ENCODE measurements at regions not wholly inside any gene's neighbourhood (a gene's known extent, or its start where the extent isn't known, plus 50 kb on each side); places are given as distances from the start of the nearest gene placed in this dataset.

DNA sequence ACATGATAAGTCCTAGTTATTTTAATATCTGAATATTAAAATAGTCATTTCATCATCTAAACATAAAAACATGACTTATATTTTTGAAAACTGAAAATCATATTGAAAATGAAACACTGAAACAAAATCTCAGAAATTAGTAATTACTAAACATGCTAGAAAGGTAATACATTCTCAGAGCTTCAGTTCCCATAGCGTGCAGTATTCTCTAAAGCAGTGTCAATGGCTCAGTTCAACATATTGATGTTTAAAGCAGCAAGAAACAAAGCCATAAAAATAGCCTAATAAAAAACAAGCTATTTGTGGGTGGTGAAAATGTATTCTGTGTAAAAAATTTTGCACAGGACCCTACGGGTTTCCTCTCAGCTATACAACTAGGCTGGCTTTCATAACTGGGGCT lies 1337.4 kb downstream of the FSCB start:
- Histone ChIP-seq H3K27me3 (replicated peaks; ENCODE audit: insufficient read depth, low read depth, low read length, poor library complexity) (no peaks in the 10 kb centered on the region), H3K36me3 (ENCODE audit: insufficient read depth, low read length, poor library complexity, severe bottlenecking) (no peaks in the 10 kb centered on the region), H3K9me3 (ENCODE audit: low read depth, low read length, poor library complexity, severe bottlenecking) (no peaks in the 10 kb centered on the region), H3K27ac (ENCODE audit: low read depth, low read length, poor library complexity, severe bottlenecking) (no peak overlapping the region), H3K4me1 (ENCODE audit: insufficient read depth, low read length, poor library complexity, severe bottlenecking) (no peaks in the 10 kb centered on the region), H3K4me3 (ENCODE audit: low read depth, low read length, poor library complexity, severe bottlenecking) (no peak overlapping the region)
- TF ChIP-seq EZH2 (IDR thresholded peaks at IDR 0.05; ENCODE audit: borderline replicate concordance, low read depth, low read length, poor library complexity, severe bottlenecking), result no peak
- TF ChIP-seq, protein P1, sequence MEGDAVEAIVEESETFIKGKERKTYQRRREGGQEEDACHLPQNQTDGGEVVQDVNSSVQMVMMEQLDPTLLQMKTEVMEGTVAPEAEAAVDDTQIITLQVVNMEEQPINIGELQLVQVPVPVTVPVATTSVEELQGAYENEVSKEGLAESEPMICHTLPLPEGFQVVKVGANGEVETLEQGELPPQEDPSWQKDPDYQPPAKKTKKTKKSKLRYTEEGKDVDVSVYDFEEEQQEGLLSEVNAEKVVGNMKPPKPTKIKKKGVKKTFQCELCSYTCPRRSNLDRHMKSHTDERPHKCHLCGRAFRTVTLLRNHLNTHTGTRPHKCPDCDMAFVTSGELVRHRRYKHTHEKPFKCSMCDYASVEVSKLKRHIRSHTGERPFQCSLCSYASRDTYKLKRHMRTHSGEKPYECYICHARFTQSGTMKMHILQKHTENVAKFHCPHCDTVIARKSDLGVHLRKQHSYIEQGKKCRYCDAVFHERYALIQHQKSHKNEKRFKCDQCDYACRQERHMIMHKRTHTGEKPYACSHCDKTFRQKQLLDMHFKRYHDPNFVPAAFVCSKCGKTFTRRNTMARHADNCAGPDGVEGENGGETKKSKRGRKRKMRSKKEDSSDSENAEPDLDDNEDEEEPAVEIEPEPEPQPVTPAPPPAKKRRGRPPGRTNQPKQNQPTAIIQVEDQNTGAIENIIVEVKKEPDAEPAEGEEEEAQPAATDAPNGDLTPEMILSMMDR (conservative IDR thresholded peaks at IDR 0.05; ENCODE audit: low read depth, low read length), result no peak
- ChIA-PET CTCF (no interaction called here), POLR2A (ENCODE audit: low non-redundant PET) (no interaction called here)
- no TSS peak for BruUV-seq (replicated peaks)
- DNase-seq (ENCODE audit: low spot score), result no peak
- intact Hi-C loops (cut with micrococcal nuclease; ENCODE audit: unreplicated experiment), result no loop called here

DNA sequence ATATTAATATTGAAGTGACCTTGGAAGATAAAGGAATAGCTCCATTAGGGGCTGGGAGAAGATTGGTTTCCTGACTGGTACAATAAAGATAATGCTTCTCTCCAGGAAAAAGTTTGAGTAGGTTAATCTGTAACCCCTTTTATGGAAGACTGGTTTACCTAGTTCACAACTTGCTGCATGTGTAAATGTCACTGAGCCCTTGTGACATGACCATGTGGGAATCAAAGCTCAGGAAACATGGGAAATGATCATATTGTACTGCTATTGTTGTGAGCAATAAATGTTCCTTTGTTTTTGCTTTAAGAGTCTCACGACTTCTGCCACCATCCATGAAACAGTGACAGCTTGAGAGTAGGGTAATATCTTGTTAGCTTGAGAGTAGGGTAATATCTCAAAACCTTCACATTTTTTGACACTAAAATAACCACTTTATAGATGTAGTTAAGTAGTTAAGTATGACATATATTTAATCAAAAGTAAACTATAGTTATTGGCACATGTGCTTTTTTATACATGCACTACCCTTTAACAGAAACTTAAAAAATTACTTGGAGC lies 1338.6 kb downstream of the FSCB start:
- Histone ChIP-seq H3K9me3 (ENCODE audit: low read depth, low read length, poor library complexity, severe bottlenecking) (no peaks in the 10 kb centered on the region), H3K27ac (ENCODE audit: low read depth, low read length, poor library complexity, severe bottlenecking) (no peak overlapping the region), H3K4me1 (ENCODE audit: insufficient read depth, low read length, poor library complexity, severe bottlenecking) (no peaks in the 10 kb centered on the region), H3K36me3 (ENCODE audit: insufficient read depth, low read length, poor library complexity, severe bottlenecking) (no peaks in the 10 kb centered on the region), H3K4me3 (ENCODE audit: low read depth, low read length, poor library complexity, severe bottlenecking) (no peak overlapping the region), H3K27me3 (replicated peaks; ENCODE audit: insufficient read depth, low read depth, low read length, poor library complexity) (no peaks in the 10 kb centered on the region)
- ChIA-PET POLR2A (ENCODE audit: low non-redundant PET) (no interaction called here), CTCF (no interaction called here)
- BruUV-seq (replicated peaks), result no TSS peak
- TF ChIP-seq, protein P1 (conservative IDR thresholded peaks at IDR 0.05; ENCODE audit: low read depth, low read length), result no peak
- no peak for TF ChIP-seq EZH2 (IDR thresholded peaks at IDR 0.05; ENCODE audit: borderline replicate concordance, low read depth, low read length, poor library complexity, severe bottlenecking)
- DNase-seq (ENCODE audit: low spot score), result no peak
- intact Hi-C loops (cut with micrococcal nuclease; ENCODE audit: unreplicated experiment), result no loop called here

DNA sequence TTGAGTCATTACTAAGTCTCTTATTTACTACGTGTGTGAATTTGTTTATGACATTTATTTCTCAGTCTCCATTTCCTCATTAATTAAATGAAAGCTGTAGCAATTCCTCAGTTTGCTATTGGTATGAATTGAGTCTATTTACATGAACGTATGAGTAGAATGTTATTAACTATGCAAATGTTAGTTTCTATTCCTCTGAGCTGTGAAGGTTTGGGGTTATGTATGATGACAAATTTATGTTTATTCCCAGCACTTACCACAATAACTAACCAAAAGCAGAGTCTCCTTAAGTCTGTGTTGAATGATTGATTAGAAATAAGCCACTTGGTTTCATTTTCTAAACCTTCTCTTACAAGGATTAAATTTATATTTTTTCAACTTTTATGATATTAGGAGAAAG lies 1340.9 kb downstream of the FSCB start:
- Histone ChIP-seq H3K9me3 (ENCODE audit: low read depth, low read length, poor library complexity, severe bottlenecking) (no peaks in the 10 kb centered on the region), H3K4me1 (ENCODE audit: insufficient read depth, low read length, poor library complexity, severe bottlenecking) (no peaks in the 10 kb centered on the region), H3K27me3 (replicated peaks; ENCODE audit: insufficient read depth, low read depth, low read length, poor library complexity) (no peaks in the 10 kb centered on the region), H3K27ac (ENCODE audit: low read depth, low read length, poor library complexity, severe bottlenecking) (no peak overlapping the region), H3K4me3 (ENCODE audit: low read depth, low read length, poor library complexity, severe bottlenecking) (no peak overlapping the region), H3K36me3 (ENCODE audit: insufficient read depth, low read length, poor library complexity, severe bottlenecking) (no peaks in the 10 kb centered on the region)
- ChIA-PET POLR2A (ENCODE audit: low non-redundant PET) (no interaction called here), CTCF (no interaction called here)
- no TSS peak for BruUV-seq (replicated peaks)
- no peak for TF ChIP-seq EZH2 (IDR thresholded peaks at IDR 0.05; ENCODE audit: borderline replicate concordance, low read depth, low read length, poor library complexity, severe bottlenecking)
- TF ChIP-seq, protein P1 (conservative IDR thresholded peaks at IDR 0.05; ENCODE audit: low read depth, low read length), result no peak
- DNase-seq (ENCODE audit: low spot score), result no peak
- intact Hi-C loops (cut with micrococcal nuclease; ENCODE audit: unreplicated experiment), result no loop called here
